Stomach (tissue), 8 donors: ENCODE measurements at regions not wholly inside any gene's neighbourhood (a gene's known extent, or its start where the extent isn't known, plus 50 kb on each side); places are given as distances from the start of the nearest gene placed in this dataset.

ENCODE experiments used
- DNase-seq, 2 donors: peaks; one replicate each; pipeline versions ENCODE4 v3.0.0 to v3.0.0-alpha.2; 2013 to 2019
- H3K27ac ChIP-seq, 5 donors: fragments of 200-600 bp in 4 of 5; sonication (generic) in 4 of 5; one replicate each; pipeline ENCODE4 v1.5.1; 2013 to 2019; ENCODE audit warnings: mild to moderate bottlenecking in 1 of 5, moderate library complexity in 1 of 5
- H3K27me3 ChIP-seq, 3 donors: fragments of 200-600 bp; sonication (generic); one replicate each; pipeline ENCODE4 v1.5.1; 2017 to 2019; ENCODE audit warnings: mixed run types in 1 of 3
- H3K36me3 ChIP-seq, 4 donors: fragments of 200-600 bp; sonication (generic); 1 replicate in 3 of 4; 2 replicates in 1 of 4; pipeline ENCODE4 v1.5.1; 2016 to 2019
- H3K4me1 ChIP-seq, 4 donors: fragments of 200-600 bp; sonication (generic); one replicate each; pipeline ENCODE4 v1.5.1; 2016 to 2019
- H3K4me3 ChIP-seq, 4 donors: fragments of 200-600 bp; sonication (generic) in 3 of 4; one replicate each; pipeline ENCODE4 v1.5.1; 2016 to 2019; ENCODE audit warnings: mild to moderate bottlenecking in 1 of 4
- H3K9me3 ChIP-seq, 4 donors: fragments of 200-600 bp; sonication (generic); one replicate each; pipeline ENCODE4 v1.5.1; 2016 to 2019
- CTCF ChIP-seq, 7 experiments: fragments of 450-650 bp in 4 of 7; fragments of 200-600 bp in 3 of 7; sonication (generic) in 3 of 7; IDR thresholded peaks; one replicate each; pipeline ENCODE4 v1.5.1; 2016 to 2019; ENCODE audit warnings: antibody characterized with exemption in 7 of 7, control low read depth in 2 of 7, mild to moderate bottlenecking in 1 of 7
- EP300 ChIP-seq: sonication (generic); formaldehyde crosslinking; IDR thresholded peaks from one replicate; pipeline ENCODE4 v1.6.1; 2017; ENCODE audit warnings: antibody characterized with exemption
- POLR2A ChIP-seq, 4 donors: fragments of 450-650 bp; IDR thresholded peaks; one replicate each; pipeline ENCODE4 v1.6.1; 2016; ENCODE audit warnings: antibody characterized with exemption in 4 of 4, control low read depth in 2 of 4, mild to moderate bottlenecking in 1 of 4, moderate library complexity in 1 of 4
- POLR2AphosphoS5 ChIP-seq, 3 donors: sonication (generic); formaldehyde crosslinking; IDR thresholded peaks; one replicate each; pipeline ENCODE4 v1.6.1; 2016; ENCODE audit warnings: antibody characterized with exemption in 3 of 3
- WGBS, 5 donors: extraction: QIAGEN DNeasy Blood & Tissue Kit in 3 of 5; methylation state at CpG; one replicate each; pipeline versions ENCODE4 v1.1.5 to v1.1.7; 2013 to 2018; 5-methylcytosine and 5-hydroxymethylcytosine counted together
- intact Hi-C: fragments of 100-400 bp; cut with DNase I; formaldehyde crosslinking; loops from one replicate; pipeline ENCODE4 v1.15.1; 2023; ENCODE audit warnings: low total_unique reads
- donor health status: healthy with polysubstance abuse.
- donor health status: Bipolar disorder and iron deficiency.
- donor health status: healthy.

- no peak for DNase-seq
- Histone ChIP-seq H3K36me3 (no peaks in the 10 kb centered on the region), H3K4me1 (no peaks in the 10 kb centered on the region), H3K4me3 (no peak overlapping the region), H3K27me3 (no peaks in the 10 kb centered on the region), H3K27ac (no peak overlapping the region), H3K9me3 (no peaks in the 10 kb centered on the region)
- 76 to 90% (median 81%) methylated on average over 2 of the region's 2 CpGs for WGBS, 5 donors
- intact Hi-C loops = no loop called here
- TF ChIP-seq EP300 (no peak), POLR2AphosphoS5 (IDR thresholded peaks at IDR 0.05) (no peak), CTCF (IDR thresholded peaks at IDR 0.05) (no peak), POLR2A (IDR thresholded peaks at IDR 0.05) (no peak)
Measured at GRCh38 chr21:15241997-15242736, 177.4 kb upstream of the NRIP1 start.

- Histone ChIP-seq H3K4me3 (no peak overlapping the region), H3K4me1 (no peaks in the 10 kb centered on the region), H3K36me3 (no peaks in the 10 kb centered on the region), H3K27ac (no peak overlapping the region), H3K9me3 (no peaks in the 10 kb centered on the region), H3K27me3 (no peaks in the 10 kb centered on the region)
- intact Hi-C loops = no loop called here
- DNase-seq = no peak
- no peak for TF ChIP-seq EP300
- TF ChIP-seq POLR2AphosphoS5 (IDR thresholded peaks at IDR 0.05) = no peak
- no peak for TF ChIP-seq POLR2A (IDR thresholded peaks at IDR 0.05)
- TF ChIP-seq CTCF (IDR thresholded peaks at IDR 0.05) = no peak
Measured at GRCh38 chr21:15242906-15243305, 178.1 kb upstream of the NRIP1 start.

- DNase-seq = no peak
- intact Hi-C loops = no loop called here
- 62 to 77% (median 67%) methylated on average over 6 of the region's 6 CpGs for WGBS, 5 donors
- no peak for TF ChIP-seq POLR2A (IDR thresholded peaks at IDR 0.05)
- TF ChIP-seq POLR2AphosphoS5 (IDR thresholded peaks at IDR 0.05) = no peak
- TF ChIP-seq CTCF (IDR thresholded peaks at IDR 0.05) = no peak
- no peak for TF ChIP-seq EP300
- H3K27ac ChIP-seq = no peak overlapping the region
- H3K9me3 ChIP-seq = no peaks in the 10 kb centered on the region
- no peaks in the 10 kb centered on the region for H3K27me3 ChIP-seq
- no peaks in the 10 kb centered on the region for H3K4me1 ChIP-seq
- H3K4me3 ChIP-seq = no peak overlapping the region
- H3K36me3 ChIP-seq = no peaks in the 10 kb centered on the region
Measured at GRCh38 chr21:15243406-15243805, 178.6 kb upstream of the NRIP1 start.

- Histone ChIP-seq H3K9me3 (no peaks in the 10 kb centered on the region), H3K4me1 (no peaks in the 10 kb centered on the region), H3K27ac (no peak overlapping the region), H3K4me3 (no peak overlapping the region), H3K27me3 (no peaks in the 10 kb centered on the region), H3K36me3 (no peaks in the 10 kb centered on the region)
- intact Hi-C loops = no loop called here
- peak in 1 of 2 donors; percentile 47 for DNase-seq
- 70 to 84% (median 73%) methylated on average over 2 of the region's 2 CpGs for WGBS, 5 donors
- TF ChIP-seq POLR2AphosphoS5 (IDR thresholded peaks at IDR 0.05) = no peak
- no peak for TF ChIP-seq POLR2A (IDR thresholded peaks at IDR 0.05)
- no peak for TF ChIP-seq CTCF (IDR thresholded peaks at IDR 0.05)
- TF ChIP-seq EP300 = no peak
Measured at GRCh38 chr21:15247613-15248012, 182.8 kb upstream of the NRIP1 start.
